ENCODE measurements at regions not wholly inside any gene's neighbourhood (a gene's known extent, or its start where the extent isn't known, plus 50 kb on each side); places are given as distances from the start of the nearest gene placed in this dataset.

DNA sequence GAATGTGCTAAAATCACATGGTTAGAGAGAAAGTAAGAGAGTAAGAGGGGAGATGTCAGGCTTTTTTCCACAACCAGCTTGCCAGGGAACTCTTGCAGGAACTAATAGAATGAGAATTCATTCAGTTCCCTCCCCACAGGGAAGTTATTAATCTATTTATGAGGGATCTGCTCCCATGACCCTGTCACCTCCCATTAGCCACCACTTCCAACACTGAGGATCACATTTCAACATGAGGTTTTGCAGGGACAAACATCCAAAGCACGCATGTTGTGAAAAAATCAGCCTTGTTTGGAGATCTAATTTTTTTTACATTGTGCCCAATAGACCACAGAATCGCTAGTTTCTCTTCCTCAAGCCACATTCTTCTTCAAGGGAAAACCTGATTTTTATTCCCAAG, 904.0 kb downstream of the TBL1XR1 start:
- Mint-ChIP-seq H3K36me3 (ENCODE audit: low read depth, unreplicated experiment) (no peaks in the 10 kb centered on the region), H3K4me1 (ENCODE audit: low read depth, unreplicated experiment) (no peaks in the 10 kb centered on the region), H3K4me3 (ENCODE audit: unreplicated experiment) (no peak overlapping the region), H3K9me3 (ENCODE audit: unreplicated experiment) (no peaks in the 10 kb centered on the region), H3K27ac (ENCODE audit: unreplicated experiment) (no peak overlapping the region), H3K27me3 (ENCODE audit: low read depth, unreplicated experiment) (no peaks in the 10 kb centered on the region)
- DNase-seq (ENCODE audit: low read depth) (no peak), FAIRE-seq (no peak)
- Histone ChIP-seq H4K20me1 (ENCODE audit: insufficient read depth, low read length) (no peaks in the 10 kb centered on the region), H3K9ac (ENCODE audit: low read length) (no peak overlapping the region), H3K4me3 (ENCODE audit: insufficient read depth, low read depth, low read length) (no peak overlapping the region), H3K4me1 (ENCODE audit: insufficient read depth, low read length) (no peaks in the 10 kb centered on the region), H3K9me3 (ENCODE audit: insufficient read depth, low read depth, low read length) (no peaks in the 10 kb centered on the region), H2AFZ (ENCODE audit: low read depth, low read length) (no peak overlapping the region), H3K79me2 (ENCODE audit: insufficient read depth, low read length) (no peaks in the 10 kb centered on the region), H3K36me3 (ENCODE audit: insufficient read depth, low read length) (no peaks in the 10 kb centered on the region), H3K4me2 (ENCODE audit: low read length) (no peak overlapping the region), H3K27ac (ENCODE audit: low read depth, low read length) (no peak overlapping the region), H3K27me3 (ENCODE audit: insufficient read depth, low read length) (no peaks in the 10 kb centered on the region)
- TF ChIP-seq, protein P1, sequence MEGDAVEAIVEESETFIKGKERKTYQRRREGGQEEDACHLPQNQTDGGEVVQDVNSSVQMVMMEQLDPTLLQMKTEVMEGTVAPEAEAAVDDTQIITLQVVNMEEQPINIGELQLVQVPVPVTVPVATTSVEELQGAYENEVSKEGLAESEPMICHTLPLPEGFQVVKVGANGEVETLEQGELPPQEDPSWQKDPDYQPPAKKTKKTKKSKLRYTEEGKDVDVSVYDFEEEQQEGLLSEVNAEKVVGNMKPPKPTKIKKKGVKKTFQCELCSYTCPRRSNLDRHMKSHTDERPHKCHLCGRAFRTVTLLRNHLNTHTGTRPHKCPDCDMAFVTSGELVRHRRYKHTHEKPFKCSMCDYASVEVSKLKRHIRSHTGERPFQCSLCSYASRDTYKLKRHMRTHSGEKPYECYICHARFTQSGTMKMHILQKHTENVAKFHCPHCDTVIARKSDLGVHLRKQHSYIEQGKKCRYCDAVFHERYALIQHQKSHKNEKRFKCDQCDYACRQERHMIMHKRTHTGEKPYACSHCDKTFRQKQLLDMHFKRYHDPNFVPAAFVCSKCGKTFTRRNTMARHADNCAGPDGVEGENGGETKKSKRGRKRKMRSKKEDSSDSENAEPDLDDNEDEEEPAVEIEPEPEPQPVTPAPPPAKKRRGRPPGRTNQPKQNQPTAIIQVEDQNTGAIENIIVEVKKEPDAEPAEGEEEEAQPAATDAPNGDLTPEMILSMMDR (IDR thresholded peaks at IDR 0.05; ENCODE audit: insufficient read depth, low read depth, low read length), result no peak
- TF ChIP-seq EZH2 (IDR thresholded peaks at IDR 0.05; ENCODE audit: insufficient read depth, low read length), result no peak

DNA sequence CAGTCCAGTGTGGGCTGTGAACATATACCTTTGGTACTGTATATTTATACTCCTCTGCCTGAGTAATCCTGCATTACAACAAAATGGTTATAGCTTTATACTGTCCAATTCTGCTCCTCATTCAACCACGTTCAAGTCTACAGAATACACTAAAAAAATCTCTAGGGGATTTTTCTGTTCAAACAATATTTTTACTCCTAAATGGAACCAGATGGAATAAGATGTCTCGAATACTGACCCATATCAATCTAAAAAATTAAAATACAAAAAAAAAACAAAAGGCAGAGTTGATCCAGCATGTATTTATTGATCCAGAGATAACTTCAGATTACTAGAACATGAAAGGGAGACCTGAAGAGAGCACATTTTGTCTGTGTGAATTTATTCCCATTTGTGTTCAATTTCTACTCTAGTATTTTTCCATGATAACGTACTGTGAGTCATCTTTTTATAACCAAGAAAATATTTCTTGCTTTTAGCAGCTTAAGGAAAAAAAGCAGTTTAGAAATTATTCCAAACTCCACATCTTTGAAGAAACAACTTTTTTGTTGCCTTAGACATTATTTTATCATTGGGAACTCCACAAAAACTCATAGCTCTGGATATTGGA, 910.7 kb downstream of the TBL1XR1 start:
- H3K4me1 ChIP-seq (ENCODE audit: insufficient read depth, low read length), result no peaks in the 10 kb centered on the region
- H3K4me3 Mint-ChIP-seq (ENCODE audit: unreplicated experiment), result no peak overlapping the region
- H3K27me3 ChIP-seq (ENCODE audit: insufficient read depth, low read length), result no peaks in the 10 kb centered on the region
- no peak overlapping the region for H3K4me2 ChIP-seq (ENCODE audit: low read length)
- DNase-seq (ENCODE audit: low read depth) (no peak), FAIRE-seq (no peak)
- H3K9me3 Mint-ChIP-seq (ENCODE audit: unreplicated experiment), result no peaks in the 10 kb centered on the region
- no peaks in the 10 kb centered on the region for H3K27me3 Mint-ChIP-seq (ENCODE audit: low read depth, unreplicated experiment)
- H3K27ac Mint-ChIP-seq (ENCODE audit: unreplicated experiment), result no peak overlapping the region
- H3K4me1 Mint-ChIP-seq (ENCODE audit: low read depth, unreplicated experiment), result no peaks in the 10 kb centered on the region
- H3K36me3 Mint-ChIP-seq (ENCODE audit: low read depth, unreplicated experiment), result no peaks in the 10 kb centered on the region
- no peak overlapping the region for H3K4me3 ChIP-seq (ENCODE audit: insufficient read depth, low read depth, low read length)
- H3K9me3 ChIP-seq (ENCODE audit: insufficient read depth, low read depth, low read length), result no peaks in the 10 kb centered on the region
- no peaks in the 10 kb centered on the region for H4K20me1 ChIP-seq (ENCODE audit: insufficient read depth, low read length)
- no peak overlapping the region for H3K27ac ChIP-seq (ENCODE audit: low read depth, low read length)
- no peak for TF ChIP-seq EZH2 (IDR thresholded peaks at IDR 0.05; ENCODE audit: insufficient read depth, low read length)
- TF ChIP-seq, protein P1 (IDR thresholded peaks at IDR 0.05; ENCODE audit: insufficient read depth, low read depth, low read length), result no peak
- no peak overlapping the region for H3K9ac ChIP-seq (ENCODE audit: low read length)
- no peaks in the 10 kb centered on the region for H3K36me3 ChIP-seq (ENCODE audit: insufficient read depth, low read length)
- no peak overlapping the region for H2AFZ ChIP-seq (ENCODE audit: low read depth, low read length)
- H3K79me2 ChIP-seq (ENCODE audit: insufficient read depth, low read length), result no peaks in the 10 kb centered on the region

DNA sequence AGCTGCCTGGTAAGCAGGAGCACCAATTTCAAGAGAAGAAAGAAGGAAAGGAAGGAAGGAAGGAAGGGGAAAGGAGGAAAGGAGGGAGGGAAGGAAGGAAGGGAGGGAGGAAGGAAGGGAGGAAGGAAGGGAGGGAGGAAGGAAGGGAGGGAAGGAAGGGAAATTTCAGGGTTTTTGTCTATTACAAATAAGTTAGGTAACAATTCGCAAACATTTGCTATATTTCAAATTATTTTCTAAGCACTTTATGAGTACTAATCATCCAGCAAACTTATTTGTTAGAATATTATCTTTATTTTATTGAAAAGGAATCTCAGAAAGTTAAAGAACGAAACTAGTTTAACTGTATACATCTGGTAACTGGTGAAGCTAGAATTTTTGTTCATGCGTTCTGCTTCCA, 921.7 kb downstream of the TBL1XR1 start:
- TF ChIP-seq EZH2 (IDR thresholded peaks at IDR 0.05; ENCODE audit: insufficient read depth, low read length), result no peak
- TF ChIP-seq, protein P1 (IDR thresholded peaks at IDR 0.05; ENCODE audit: insufficient read depth, low read depth, low read length), result no peak
- no peak overlapping the region for H3K4me3 ChIP-seq (ENCODE audit: insufficient read depth, low read depth, low read length)
- H4K20me1 ChIP-seq (ENCODE audit: insufficient read depth, low read length), result no peaks in the 10 kb centered on the region
- H3K36me3 ChIP-seq (ENCODE audit: insufficient read depth, low read length), result no peaks in the 10 kb centered on the region
- H2AFZ ChIP-seq (ENCODE audit: low read depth, low read length), result no peak overlapping the region
- Mint-ChIP-seq H3K4me1 (ENCODE audit: low read depth, unreplicated experiment) (no peaks in the 10 kb centered on the region), H3K27me3 (ENCODE audit: low read depth, unreplicated experiment) (no peaks in the 10 kb centered on the region), H3K4me3 (ENCODE audit: unreplicated experiment) (no peak overlapping the region), H3K9me3 (ENCODE audit: unreplicated experiment) (no peaks in the 10 kb centered on the region), H3K27ac (ENCODE audit: unreplicated experiment) (no peak overlapping the region), H3K36me3 (ENCODE audit: low read depth, unreplicated experiment) (no peaks in the 10 kb centered on the region)
- H3K9me3 ChIP-seq (ENCODE audit: insufficient read depth, low read depth, low read length), result no peaks in the 10 kb centered on the region
- H3K4me1 ChIP-seq (ENCODE audit: insufficient read depth, low read length), result no peaks in the 10 kb centered on the region
- no peaks in the 10 kb centered on the region for H3K27me3 ChIP-seq (ENCODE audit: insufficient read depth, low read length)
- H3K9ac ChIP-seq (ENCODE audit: low read length), result no peak overlapping the region
- H3K79me2 ChIP-seq (ENCODE audit: insufficient read depth, low read length), result no peaks in the 10 kb centered on the region
- H3K27ac ChIP-seq (ENCODE audit: low read depth, low read length), result no peak overlapping the region
- DNase-seq (ENCODE audit: low read depth) (no peak), FAIRE-seq (no peak)
- H3K4me2 ChIP-seq (ENCODE audit: low read length), result no peak overlapping the region

Measured in astrocyte (in vitro differentiated cells and primary cell).